Spinal cord (tissue), 10 donors: ENCODE measurements at regions not wholly inside any gene's neighbourhood (a gene's known extent, or its start where the extent isn't known, plus 50 kb on each side); places are given as distances from the start of the nearest gene placed in this dataset. TPM values are rescaled to one million over a fixed set of nuclear protein-coding genes. Genes with fewer than 3 reads are reported as not detected.
"Not testable (repeated sequence)": the region's sequence is repeated elsewhere in the genome, so short reads cannot be mapped to it uniquely, and the experiment has no call there.

Experiments used
- DNase-seq, 6 donors: peaks; one replicate each; pipeline versions ENCODE4 v3.0.0 to v3.0.0-alpha.2; 2013 to 2015; ENCODE audit warnings: low spot score in 6 of 6, low read depth in 4 of 6
- H3K27ac ChIP-seq: one replicate; pipeline ENCODE4 v1.5.1; 2013; ENCODE audit warnings: low read depth, low read length, control low read depth
- H3K27me3 ChIP-seq: one replicate; pipeline ENCODE4 v1.6.1; 2013; ENCODE audit warnings: low read length; ENCODE audit not compliant: control insufficient read depth, insufficient read depth
- H3K36me3 ChIP-seq: one replicate; pipeline ENCODE4 v1.6.1; 2013; ENCODE audit warnings: low read length; ENCODE audit not compliant: control insufficient read depth, insufficient read depth
- H3K4me1 ChIP-seq: one replicate; pipeline ENCODE4 v1.6.1; 2013; ENCODE audit warnings: low read length; ENCODE audit not compliant: control insufficient read depth, insufficient read depth
- H3K4me3 ChIP-seq: one replicate; pipeline ENCODE4 v1.5.1; 2013; ENCODE audit warnings: low read depth, low read length, control low read depth
- H3K9me3 ChIP-seq: one replicate; pipeline ENCODE4 v1.6.1; 2013; ENCODE audit warnings: low read length; ENCODE audit not compliant: control insufficient read depth, insufficient read depth
- WGBS: methylation state at CpG from one replicate; pipeline ENCODE4 v1.1.5; 2013; ENCODE audit warnings: missing lambda C conversion rate; ENCODE audit not compliant: insufficient coverage; 5-methylcytosine and 5-hydroxymethylcytosine counted together
- small RNA-seq: library from RNA; depleted of rRNA; stranded (forward); fragments of <200 nt; gene quantifications from one replicate; pipeline ENCODE3, GENCODE V24; 2014; ENCODE audit warnings: low replicate concordance
- donor health status: healthy.

DNA sequence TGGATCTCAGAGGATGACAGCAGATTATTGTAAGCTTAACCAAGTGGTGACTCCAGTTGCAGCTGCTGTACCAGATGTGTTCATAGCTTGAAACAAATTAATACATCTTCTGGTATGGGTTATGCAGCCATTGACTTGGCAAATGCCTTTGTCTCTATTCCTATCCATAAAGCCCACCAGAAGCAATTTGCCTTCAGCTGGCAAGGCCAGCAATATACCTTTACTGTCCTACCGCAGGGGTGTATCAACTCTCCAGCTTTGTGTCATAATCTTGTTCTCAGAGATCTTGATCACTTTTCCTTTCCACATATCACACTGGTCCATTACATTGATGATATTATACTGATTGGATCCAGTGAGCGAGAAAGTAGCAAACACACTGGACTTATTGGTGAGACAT, 59.3 kb upstream of the KRAS start:
- not testable (repeated sequence) for H3K27ac ChIP-seq, H3K27me3 ChIP-seq, H3K4me1 ChIP-seq, DNase-seq, H3K36me3 ChIP-seq, H3K9me3 ChIP-seq, H3K4me3 ChIP-seq
- WGBS: no CpG with 5 or more reads among the region's 2 CpGs

- H3K4me1 ChIP-seq: no peaks in the 10 kb centered on the region
- DNase-seq: no peak
These were observed 58.0 kb upstream of the KRAS start for GRCh38 chr12:25308756-25309155.

DNA sequence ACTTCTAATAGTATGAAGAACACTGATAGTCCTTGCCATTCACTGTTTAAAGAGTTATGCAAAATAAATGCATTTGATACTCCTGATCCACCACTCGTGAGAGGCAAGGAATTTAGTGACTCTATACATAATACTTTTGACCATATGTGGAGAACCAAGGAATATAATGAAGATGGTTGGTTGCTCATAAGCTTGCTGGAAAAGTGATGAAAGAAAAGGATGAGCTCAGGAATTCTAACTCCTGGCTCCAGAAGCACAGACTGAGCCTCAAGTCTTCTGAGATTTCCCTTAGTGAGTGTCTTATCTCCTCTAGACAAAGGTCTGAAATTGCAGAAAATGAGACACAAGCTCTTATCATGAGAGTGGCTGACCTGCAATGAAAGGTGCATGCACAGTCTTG, 57.1 kb upstream of the KRAS start:
- no peak for DNase-seq
- Histone ChIP-seq H3K27me3 (no peaks in the 10 kb centered on the region), H3K36me3 (no peaks in the 10 kb centered on the region), H3K9me3 (no peaks in the 10 kb centered on the region), H3K4me3 (no peak overlapping the region), H3K4me1 (no peaks in the 10 kb centered on the region), H3K27ac (no peak overlapping the region)
- no CpG with 5 or more reads among the region's 1 CpG for WGBS

More at GRCh38 chr12:25308756-25309155, 58.0 kb upstream of the KRAS start:
- Histone ChIP-seq H3K9me3 (no peaks in the 10 kb centered on the region), H3K27me3 (no peaks in the 10 kb centered on the region), H3K27ac (no peak overlapping the region), H3K4me3 (no peak overlapping the region), H3K36me3 (no peaks in the 10 kb centered on the region)
- 100% methylated on average over 1 of the region's 1 CpG for WGBS

- Histone ChIP-seq H3K4me3 (no peak overlapping the region), H3K36me3 (no peaks in the 10 kb centered on the region), H3K4me1 (no peaks in the 10 kb centered on the region), H3K27ac (no peak overlapping the region), H3K27me3 (no peaks in the 10 kb centered on the region), H3K9me3 (no peaks in the 10 kb centered on the region)
- WGBS: 92% methylated on average over 1 of the region's 3 CpGs
- DNase-seq: no peak
These were observed 51.1 kb upstream of the KRAS start for GRCh38 chr12:25301798-25302197.

Small RNAs in the stretch of these regions (small RNA-seq; reads per million reads assigned to genes)
- not detected for gene AC092451.1
- gene RNU4-67P: 0.10 reads per million
